Esophagus squamous epithelium (tissue), 4 donors: ENCODE measurements at regions not wholly inside any gene's neighbourhood (a gene's known extent, or its start where the extent isn't known, plus 50 kb on each side); places are given as distances from the start of the nearest gene placed in this dataset.

Experiments used
- POLR2A ChIP-seq, 4 donors: fragments of 450-650 bp; IDR thresholded peaks; one replicate each; pipeline ENCODE4 v1.6.1; 2017; ENCODE audit warnings: antibody characterized with exemption in 4 of 4, mild to moderate bottlenecking in 4 of 4, moderate library complexity in 3 of 4
- TF ChIP-seq, protein P1 (sequence below), 6 experiments: fragments of 450-650 bp in 4 of 6; fragments of 200-600 bp in 2 of 6; sonication (generic) in 2 of 6; IDR thresholded peaks; one replicate each; pipeline ENCODE4 v1.5.1; 2016 to 2019; ENCODE audit warnings: antibody characterized with exemption in 6 of 6, mild to moderate bottlenecking in 4 of 6, moderate library complexity in 4 of 6

GRCh38 chr2:83051538-83052170 lies 1407.4 kb downstream of the SUCLG1 start:
- TF ChIP-seq POLR2A (IDR thresholded peaks at IDR 0.05) = no peak
- TF ChIP-seq, protein P1, sequence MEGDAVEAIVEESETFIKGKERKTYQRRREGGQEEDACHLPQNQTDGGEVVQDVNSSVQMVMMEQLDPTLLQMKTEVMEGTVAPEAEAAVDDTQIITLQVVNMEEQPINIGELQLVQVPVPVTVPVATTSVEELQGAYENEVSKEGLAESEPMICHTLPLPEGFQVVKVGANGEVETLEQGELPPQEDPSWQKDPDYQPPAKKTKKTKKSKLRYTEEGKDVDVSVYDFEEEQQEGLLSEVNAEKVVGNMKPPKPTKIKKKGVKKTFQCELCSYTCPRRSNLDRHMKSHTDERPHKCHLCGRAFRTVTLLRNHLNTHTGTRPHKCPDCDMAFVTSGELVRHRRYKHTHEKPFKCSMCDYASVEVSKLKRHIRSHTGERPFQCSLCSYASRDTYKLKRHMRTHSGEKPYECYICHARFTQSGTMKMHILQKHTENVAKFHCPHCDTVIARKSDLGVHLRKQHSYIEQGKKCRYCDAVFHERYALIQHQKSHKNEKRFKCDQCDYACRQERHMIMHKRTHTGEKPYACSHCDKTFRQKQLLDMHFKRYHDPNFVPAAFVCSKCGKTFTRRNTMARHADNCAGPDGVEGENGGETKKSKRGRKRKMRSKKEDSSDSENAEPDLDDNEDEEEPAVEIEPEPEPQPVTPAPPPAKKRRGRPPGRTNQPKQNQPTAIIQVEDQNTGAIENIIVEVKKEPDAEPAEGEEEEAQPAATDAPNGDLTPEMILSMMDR (IDR thresholded peaks at IDR 0.05) = no peak
